GM19238 (cell line): ENCODE measurements at regions not wholly inside any gene's neighbourhood (a gene's known extent, or its start where the extent isn't known, plus 50 kb on each side); places are given as distances from the start of the nearest gene placed in this dataset.

ENCODE experiments used
- DNase-seq: peaks from one replicate; pipeline ENCODE4 v3.0.0; 2011; ENCODE audit warnings: low spot score; ENCODE audit not compliant: insufficient read length

DNA sequence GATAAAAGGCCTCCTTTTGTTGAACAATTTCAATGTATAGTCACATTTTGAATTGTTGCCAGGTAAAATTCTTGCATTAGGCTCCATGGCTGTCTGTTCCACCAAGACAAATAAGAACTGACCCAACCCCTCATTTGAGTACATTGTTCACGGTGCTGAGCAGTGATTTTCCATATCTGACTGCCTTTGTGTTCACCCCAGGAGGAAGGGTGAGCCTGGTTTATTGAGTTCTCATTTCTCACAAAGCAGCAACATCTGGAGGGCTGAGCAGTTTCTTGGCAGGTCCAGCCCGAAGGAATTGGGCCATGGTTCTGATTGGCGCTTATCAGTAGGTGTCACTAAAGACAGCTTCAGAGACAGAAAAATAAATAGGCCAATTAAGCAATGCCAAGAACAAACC lies 149.1 kb downstream of the BMP4 start:
- DNase-seq = no peak

DNA sequence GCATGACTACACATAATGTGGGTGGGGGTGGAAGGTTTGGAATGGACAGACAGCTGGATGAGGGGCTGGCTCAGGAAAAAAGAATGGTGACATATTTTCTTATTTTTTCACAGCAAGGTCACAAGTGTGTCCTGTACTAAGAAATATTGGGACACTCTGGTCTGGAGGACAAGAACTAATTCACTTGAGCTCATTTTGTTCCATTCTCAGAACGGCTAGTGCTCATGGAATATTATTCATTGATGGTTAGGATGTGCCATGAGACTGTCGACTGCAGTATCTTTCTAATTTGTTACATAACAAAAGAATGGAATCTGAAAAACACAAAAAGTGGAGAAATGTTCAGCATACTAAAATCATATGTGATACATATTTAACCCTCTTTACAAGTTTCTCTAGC lies 149.5 kb downstream of the BMP4 start:
- DNase-seq = no peak

DNA sequence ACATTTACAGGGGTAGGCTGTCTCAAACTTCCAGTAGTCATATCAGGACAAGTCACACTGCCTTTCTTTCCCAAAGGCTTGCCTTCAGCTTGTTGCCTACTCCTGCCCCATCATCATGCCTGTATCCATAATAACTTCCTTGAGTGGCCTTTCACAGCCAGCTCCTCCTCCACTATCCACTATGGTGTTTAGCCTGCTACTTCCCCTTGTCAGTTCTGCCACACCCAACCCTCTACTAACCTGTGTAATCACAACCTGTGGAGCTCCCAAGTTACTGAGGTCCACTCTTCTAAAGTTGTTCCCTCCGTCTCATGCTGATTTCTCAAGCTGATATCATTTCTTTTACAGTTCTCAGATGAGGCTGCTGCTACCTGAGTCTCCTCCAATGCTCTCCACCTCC lies 159.9 kb downstream of the BMP4 start:
- no peak for DNase-seq

- DNase-seq = no peak
Measured at GRCh38 chr14:53793790-53794505, 162.7 kb downstream of the BMP4 start.

- DNase-seq = no peak
Measured at GRCh38 chr14:53792909-53793308, 163.7 kb downstream of the BMP4 start.

- DNase-seq = no peak
Measured at GRCh38 chr14:53790731-53791500, 165.7 kb downstream of the BMP4 start.

GRCh38 chr14:53788566-53788965 lies 168.1 kb downstream of the BMP4 start:
- no peak for DNase-seq

DNA sequence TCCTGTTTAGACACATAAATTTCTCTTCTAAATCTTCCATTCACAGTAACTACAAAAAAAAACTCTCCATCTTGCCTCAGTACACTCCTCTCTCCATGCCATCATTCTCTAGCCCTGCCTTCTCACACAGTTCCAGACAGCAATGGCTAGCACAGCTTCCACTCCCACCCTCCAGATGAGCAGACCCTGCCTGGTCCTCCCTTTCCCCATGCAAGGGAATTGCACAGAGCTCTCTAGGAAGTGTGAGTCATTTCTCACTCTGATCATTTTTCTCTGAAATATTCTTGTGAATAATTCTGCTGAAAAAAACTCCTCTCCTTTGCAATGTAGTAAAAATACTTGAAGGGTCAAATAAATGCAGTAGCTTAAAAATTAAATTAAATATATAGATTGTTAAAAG lies 170.6 kb downstream of the BMP4 start:
- DNase-seq = no peak

DNA sequence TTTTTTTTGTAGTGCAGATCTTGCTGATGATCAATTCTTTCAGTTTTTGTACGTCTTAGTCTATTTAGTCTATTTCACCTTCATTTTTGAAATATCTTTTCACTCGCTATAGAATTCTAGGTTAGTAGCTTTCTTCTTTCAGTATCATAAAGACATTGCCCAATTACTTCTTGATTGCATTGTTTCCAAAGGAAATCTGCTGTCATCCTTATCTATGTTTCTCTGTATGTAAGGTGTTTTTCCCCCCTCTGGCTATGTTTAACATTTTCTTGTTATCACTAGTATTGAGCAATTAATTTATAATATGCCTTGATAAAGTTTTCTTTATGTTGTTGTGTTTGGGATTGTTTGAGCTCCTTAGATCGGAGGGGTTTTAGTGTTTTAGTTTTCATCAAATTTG lies 171.9 kb downstream of the BMP4 start:
- no peak for DNase-seq

DNA sequence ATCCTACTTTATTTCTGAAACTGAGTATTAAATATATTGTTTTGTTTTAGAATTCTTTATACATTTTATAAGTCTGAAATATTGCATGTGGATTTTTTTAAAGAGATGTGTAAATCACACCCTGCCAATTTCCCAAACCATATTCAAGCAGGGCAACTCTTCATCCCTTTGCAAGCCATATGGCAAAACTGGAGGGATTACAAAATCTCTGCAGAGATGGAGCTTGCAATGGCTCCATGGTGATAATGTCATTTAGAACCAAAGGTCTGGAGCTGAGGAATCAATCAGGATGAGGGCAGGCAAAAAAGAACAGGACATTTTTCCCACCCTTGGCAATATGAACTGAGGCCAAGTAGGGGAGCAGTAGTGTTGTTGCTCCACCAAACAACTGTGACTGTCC lies 173.4 kb downstream of the BMP4 start:
- DNase-seq = no peak

DNA sequence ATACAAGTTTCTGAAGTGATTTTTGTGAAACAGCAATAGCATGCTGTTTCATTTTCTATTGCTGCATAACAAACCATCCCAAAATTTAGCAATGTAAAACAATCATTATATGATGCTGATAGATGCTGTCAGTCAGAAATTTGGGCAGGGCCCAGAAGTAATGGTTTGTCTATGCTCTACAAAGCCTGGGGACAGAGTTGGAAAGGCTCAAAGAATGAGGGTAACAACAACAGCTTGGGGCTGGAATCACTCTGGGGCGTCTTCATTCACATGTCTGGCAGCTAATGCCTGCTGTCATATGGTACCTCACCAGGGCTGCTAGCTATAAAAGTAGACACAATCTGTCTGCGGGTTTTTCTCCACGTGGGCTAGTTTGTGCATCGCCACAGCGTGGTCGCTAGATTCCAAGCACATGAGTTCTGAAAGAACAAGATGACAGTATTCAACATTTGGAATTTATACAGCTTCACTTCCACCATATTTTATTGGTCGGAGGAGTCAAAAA lies 176.5 kb downstream of the BMP4 start:
- no peak for DNase-seq

GRCh38 chr14:53779301-53779700 lies 177.3 kb downstream of the BMP4 start:
- no peak for DNase-seq

GRCh38 chr14:53778263-53778662 lies 178.4 kb downstream of the BMP4 start:
- DNase-seq = no peak

- DNase-seq = no peak
Measured at GRCh38 chr14:53772936-53773335, 183.7 kb downstream of the BMP4 start.

DNA sequence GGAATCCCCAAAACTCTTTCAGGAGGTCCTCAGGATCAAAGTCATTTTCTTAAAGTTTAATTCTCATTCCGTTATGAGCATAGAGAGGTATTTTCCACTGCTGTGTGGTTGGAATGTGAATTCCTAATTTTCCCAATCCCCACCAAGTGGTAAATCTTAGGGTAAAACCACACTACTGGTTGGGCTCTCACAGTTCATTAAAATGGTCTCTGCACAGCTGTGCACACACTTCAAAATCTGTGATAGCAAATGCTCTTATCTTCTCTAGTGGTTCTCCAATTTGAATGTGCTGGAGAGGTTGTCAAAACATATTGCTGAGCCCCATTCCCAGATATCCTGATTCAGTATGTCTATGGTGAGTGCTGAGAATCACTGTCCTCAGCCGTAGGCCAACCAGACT lies 189.1 kb downstream of the BMP4 start:
- no peak for DNase-seq

DNA sequence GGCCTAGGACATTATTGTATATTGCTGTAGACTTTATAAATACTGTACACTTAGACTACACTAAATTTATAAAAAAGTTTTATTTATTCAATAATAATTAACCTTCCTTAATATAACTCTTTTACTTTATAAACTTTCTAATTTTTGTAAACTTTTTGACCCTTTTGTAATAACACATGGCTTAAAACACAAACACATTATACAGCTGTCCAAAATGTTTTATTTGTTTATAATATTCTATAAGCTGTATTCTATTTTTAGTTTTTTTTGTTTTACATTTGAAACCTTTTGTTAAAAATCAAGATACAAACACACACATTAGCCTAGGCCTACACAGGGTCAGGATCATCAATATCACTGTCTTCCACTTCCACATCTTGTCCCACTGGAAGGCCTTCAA lies 190.0 kb downstream of the BMP4 start:
- no peak for DNase-seq

GRCh38 chr14:53766106-53766505 lies 190.5 kb downstream of the BMP4 start:
- DNase-seq = no peak

- DNase-seq = no peak
Measured at GRCh38 chr14:53764846-53765245, 191.8 kb downstream of the BMP4 start.

DNA sequence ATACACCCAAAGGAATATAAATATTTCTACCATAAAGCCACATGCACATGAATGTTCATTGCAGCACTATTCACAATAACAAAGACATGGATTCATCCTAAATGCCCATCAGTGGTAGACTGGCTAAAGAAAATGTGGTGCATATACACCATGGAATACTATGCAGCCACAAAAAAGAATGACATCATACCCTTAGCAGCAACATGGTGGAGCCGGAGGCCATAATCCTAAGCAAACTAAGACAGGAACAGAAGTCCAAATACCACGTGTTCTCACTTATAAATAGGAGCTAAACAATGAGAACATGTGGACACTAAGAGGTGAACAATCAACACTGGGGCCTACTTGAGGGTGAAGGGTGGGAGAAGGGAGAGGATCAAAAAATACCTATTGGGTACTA lies 198.5 kb downstream of the BMP4 start:
- no peak for DNase-seq

- DNase-seq = no peak
Measured at GRCh38 chr14:53757732-53758131, 198.9 kb downstream of the BMP4 start.

DNA sequence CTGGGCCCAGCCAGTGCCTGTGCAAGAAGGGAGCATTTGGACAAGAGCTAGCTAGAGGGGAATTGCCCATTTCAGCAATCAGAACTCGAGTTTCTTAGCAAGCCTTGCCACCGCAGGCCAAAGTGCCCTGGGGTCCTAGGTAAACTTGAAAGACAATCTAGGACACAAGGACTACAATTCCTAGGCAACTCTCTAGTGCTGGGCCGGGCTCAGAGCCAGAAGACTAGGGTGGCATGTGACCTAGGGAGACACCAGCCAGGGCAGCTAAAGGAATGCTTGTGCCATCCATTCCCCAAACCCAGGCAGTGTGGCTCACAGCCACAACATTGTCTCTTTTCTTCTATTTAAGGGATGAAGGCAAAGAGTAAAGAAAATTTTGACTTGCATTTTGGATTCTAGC lies 205.0 kb downstream of the BMP4 start:
- no peak for DNase-seq

GRCh38 chr14:53748691-53749090 lies 207.9 kb downstream of the BMP4 start:
- no peak for DNase-seq

GRCh38 chr14:53744857-53745256 lies 211.8 kb downstream of the BMP4 start:
- no peak for DNase-seq
